Naive thymus-derived CD4-positive, alpha-beta T cell (primary cell): ENCODE measurements at regions not wholly inside any gene's neighbourhood (a gene's known extent, or its start where the extent isn't known, plus 50 kb on each side); places are given as distances from the start of the nearest gene placed in this dataset.
A peak's percentile ranks its signal among the peaks of the same experiment; 100 is the strongest.
"Not testable (repeated sequence)": the region's sequence is repeated elsewhere in the genome, so short reads cannot be mapped to it uniquely, and the experiment has no call there.

Experiments used
- ATAC-seq: fragments of 150-1000 bp; cut with Tn5 transposase; 2 replicates; pipeline ENCODE4 v1.10.0; 2021; ENCODE audit warnings: mild to moderate bottlenecking, moderate library complexity
- CTCF ChIA-PET: fragments of 350-600 bp; sonication (Branson Sonifier 250); formaldehyde crosslinking; loops from one replicate; lab custom pipeline; 2021; ENCODE audit warnings: antibody characterized with exemption; lab: Charles Lee
- POLR2A ChIA-PET: fragments of 350-600 bp; sonication (Branson Sonifier 250); formaldehyde crosslinking; loops from one replicate; lab custom pipeline; 2021; ENCODE audit warnings: antibody characterized with exemption, inconsistent platforms; lab: Charles Lee
- DNase-seq, 9 donors: peaks; one replicate each; pipeline versions ENCODE4 v3.0.0 to v3.0.0-alpha.2; 2020 to 2022; ENCODE audit warnings: mixed read lengths in 1 of 9
- H3K27ac ChIP-seq: one replicate; pipeline ENCODE4 v1.7.0; 2013; ENCODE audit warnings: mild to moderate bottlenecking, low read depth, low read length, moderate library complexity
- H3K27me3 ChIP-seq, 2 donors: one replicate each; pipeline ENCODE4 v1.7.0; 2013; ENCODE audit warnings: low read length in 2 of 2, mild to moderate bottlenecking in 2 of 2, moderate library complexity in 2 of 2; ENCODE audit not compliant: control insufficient read depth in 2 of 2, insufficient read depth in 2 of 2
- H3K36me3 ChIP-seq, 3 experiments: 1 replicate in 2 of 3; 2 replicates in 1 of 3; pipeline ENCODE4 v1.7.0; 2013; ENCODE audit warnings: low read length in 3 of 3, mild to moderate bottlenecking in 3 of 3, moderate library complexity in 1 of 3; ENCODE audit not compliant: insufficient read depth in 3 of 3, control insufficient read depth in 2 of 3
- H3K4me1 ChIP-seq, 2 donors: one replicate each; pipeline ENCODE4 v1.7.0; 2013; ENCODE audit warnings: low read length in 2 of 2, mild to moderate bottlenecking in 2 of 2, moderate library complexity in 1 of 2; ENCODE audit not compliant: control insufficient read depth in 2 of 2, insufficient read depth in 2 of 2
- H3K4me3 ChIP-seq: 2 replicates; pipeline ENCODE4 v1.7.0; 2013; ENCODE audit warnings: mild to moderate bottlenecking, low read length
- H3K9me3 ChIP-seq, 3 experiments: 1 replicate in 2 of 3; 2 replicates in 1 of 3; pipeline ENCODE4 v1.7.0; 2013; ENCODE audit warnings: low read length in 3 of 3; ENCODE audit not compliant: control insufficient read depth in 2 of 3
- H3K27ac Mint-ChIP-seq, 9 donors: one replicate each; pipeline ENCODE4 v1.8.0; 2020 to 2022; ENCODE audit warnings: mixed read lengths in 9 of 9, mild to moderate bottlenecking in 8 of 9, moderate library complexity in 5 of 9, inconsistent platforms in 2 of 9
- H3K27me3 Mint-ChIP-seq, 5 donors: one replicate each; pipeline ENCODE4 v1.8.0; 2021 to 2022; ENCODE audit warnings: mixed read lengths in 5 of 5, mild to moderate bottlenecking in 1 of 5
- H3K36me3 Mint-ChIP-seq, 5 donors: one replicate each; pipeline ENCODE4 v1.8.0; 2020 to 2022; ENCODE audit warnings: mixed read lengths in 5 of 5, mild to moderate bottlenecking in 3 of 5, inconsistent platforms in 1 of 5
- H3K4me1 Mint-ChIP-seq, 7 donors: one replicate each; pipeline ENCODE4 v1.8.0; 2020 to 2022; ENCODE audit warnings: mixed read lengths in 7 of 7, mild to moderate bottlenecking in 3 of 7, inconsistent platforms in 1 of 7
- H3K4me3 Mint-ChIP-seq, 10 donors: one replicate each; pipeline ENCODE4 v1.8.0; 2020 to 2022; ENCODE audit warnings: mild to moderate bottlenecking in 10 of 10, mixed read lengths in 10 of 10, moderate library complexity in 6 of 10, inconsistent platforms in 2 of 10
- H3K9me3 Mint-ChIP-seq, 11 donors: one replicate each; pipeline ENCODE4 v1.8.0; 2020 to 2022; ENCODE audit warnings: mixed read lengths in 11 of 11, mild to moderate bottlenecking in 4 of 11, inconsistent platforms in 1 of 11, moderate library complexity in 1 of 11
- intact Hi-C, 2 donors: fragments of 100-400 bp; cut with micrococcal nuclease; formaldehyde crosslinking; loops; one replicate each; pipeline ENCODE4 v1.15.1; 2023

GRCh38 chr18:14992758-14993157 lies 244.8 kb downstream of the ANKRD30B start:
- H3K27me3 Mint-ChIP-seq, H3K4me1 ChIP-seq, POLR2A ChIA-PET, H3K4me1 Mint-ChIP-seq, H3K4me3 ChIP-seq, H3K9me3 Mint-ChIP-seq, H3K36me3 ChIP-seq, DNase-seq, H3K27me3 ChIP-seq, CTCF ChIA-PET, H3K4me3 Mint-ChIP-seq, H3K27ac ChIP-seq, H3K36me3 Mint-ChIP-seq, ATAC-seq, intact Hi-C loops, H3K27ac Mint-ChIP-seq, H3K9me3 ChIP-seq: not testable (repeated sequence)

- H3K27ac ChIP-seq, POLR2A ChIA-PET, DNase-seq, H3K27me3 ChIP-seq, H3K9me3 Mint-ChIP-seq, H3K4me1 ChIP-seq, H3K4me1 Mint-ChIP-seq, intact Hi-C loops, ATAC-seq, CTCF ChIA-PET, H3K9me3 ChIP-seq, H3K27ac Mint-ChIP-seq, H3K4me3 Mint-ChIP-seq, H3K4me3 ChIP-seq, H3K36me3 ChIP-seq, H3K36me3 Mint-ChIP-seq, H3K27me3 Mint-ChIP-seq: not testable (repeated sequence)
Observed at GRCh38 chr18:14995023-14995422, 247.1 kb downstream of the ANKRD30B start.

GRCh38 chr18:14997357-14997756 lies 249.4 kb downstream of the ANKRD30B start:
- Mint-ChIP-seq H3K27ac (no peak overlapping the region), H3K4me1 (no peaks in the 10 kb centered on the region), H3K9me3 (peaks cover 0 to 7% (median 0%) of the 10 kb centered on the region in 11 donors), H3K27me3 (no peaks in the 10 kb centered on the region), H3K4me3 (no peak overlapping the region), H3K36me3 (no peaks in the 10 kb centered on the region)
- Histone ChIP-seq H3K4me3 (no peak overlapping the region), H3K27ac (no peak overlapping the region), H3K4me1 (no peaks in the 10 kb centered on the region), H3K27me3 (no peaks in the 10 kb centered on the region), H3K9me3 (no peaks in the 10 kb centered on the region), H3K36me3 (no peaks in the 10 kb centered on the region)
- DNase-seq = no peak
- ChIA-PET POLR2A (no interaction called here), CTCF (no interaction called here)
- intact Hi-C loops = no loop called here
- no peak for ATAC-seq

DNA sequence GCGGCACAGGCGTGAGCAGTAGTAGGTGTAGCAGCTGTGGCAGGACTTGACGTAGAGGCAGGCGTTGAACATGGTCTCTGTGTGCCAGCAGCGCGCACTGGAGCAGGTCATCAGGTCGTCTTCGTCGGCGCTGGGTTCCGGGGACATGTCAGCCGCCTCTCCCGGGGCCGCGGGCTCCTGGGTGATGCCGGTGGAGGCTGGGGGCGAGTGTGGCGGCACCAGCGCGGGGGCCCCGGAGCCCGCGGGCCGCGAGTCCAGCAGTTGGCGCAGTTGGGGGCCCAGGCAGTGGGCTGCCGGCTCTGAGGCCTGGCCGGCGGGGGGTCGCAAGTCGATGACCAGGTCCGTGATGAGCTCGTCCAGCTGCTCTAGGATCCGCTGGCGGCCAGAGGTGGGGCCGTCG lies 249.9 kb downstream of the ANKRD30B start:
- POLR2A ChIA-PET, H3K27me3 ChIP-seq, CTCF ChIA-PET, H3K36me3 Mint-ChIP-seq, H3K27me3 Mint-ChIP-seq, H3K4me1 Mint-ChIP-seq, H3K4me3 Mint-ChIP-seq, H3K9me3 ChIP-seq, H3K27ac ChIP-seq, ATAC-seq, H3K36me3 ChIP-seq, H3K9me3 Mint-ChIP-seq, intact Hi-C loops, H3K4me1 ChIP-seq, DNase-seq, H3K4me3 ChIP-seq, H3K27ac Mint-ChIP-seq: not testable (repeated sequence)

GRCh38 chr18:14998360-14999042 lies 250.5 kb downstream of the ANKRD30B start:
- DNase-seq, H3K9me3 Mint-ChIP-seq, H3K36me3 ChIP-seq, H3K4me1 ChIP-seq, H3K27me3 Mint-ChIP-seq, H3K27ac ChIP-seq, intact Hi-C loops, H3K9me3 ChIP-seq, ATAC-seq, H3K4me3 ChIP-seq, H3K36me3 Mint-ChIP-seq, CTCF ChIA-PET, POLR2A ChIA-PET, H3K27ac Mint-ChIP-seq, H3K4me1 Mint-ChIP-seq, H3K27me3 ChIP-seq: not testable (repeated sequence)
- peak overlapping the region in 1 of 10 donors; percentile 41 for H3K4me3 Mint-ChIP-seq

GRCh38 chr18:14999085-14999975 lies 251.4 kb downstream of the ANKRD30B start:
- DNase-seq = no peak
- H3K27ac Mint-ChIP-seq = no peak overlapping the region
- no peaks in the 10 kb centered on the region for H3K27me3 Mint-ChIP-seq
- intact Hi-C loops = no loop called here
- Histone ChIP-seq H3K9me3 (no peaks in the 10 kb centered on the region), H3K4me3 (no peak overlapping the region), H3K27me3 (no peaks in the 10 kb centered on the region), H3K4me1 (no peaks in the 10 kb centered on the region), H3K27ac (no peak overlapping the region), H3K36me3 (no peaks in the 10 kb centered on the region)
- no peaks in the 10 kb centered on the region for H3K36me3 Mint-ChIP-seq
- ChIA-PET CTCF (no interaction called here), POLR2A (no interaction called here)
- ATAC-seq = no peak
- peak overlapping the region in 1 of 10 donors; percentile 41 for H3K4me3 Mint-ChIP-seq
- H3K4me1 Mint-ChIP-seq = no peaks in the 10 kb centered on the region
- H3K9me3 Mint-ChIP-seq = peaks cover 0 to 5% (median 0%) of the 10 kb centered on the region in 11 donors
